ENCODE measurements at regions not wholly inside any gene's neighbourhood (a gene's known extent, or its start where the extent isn't known, plus 50 kb on each side); places are given as distances from the start of the nearest gene placed in this dataset.

DNA sequence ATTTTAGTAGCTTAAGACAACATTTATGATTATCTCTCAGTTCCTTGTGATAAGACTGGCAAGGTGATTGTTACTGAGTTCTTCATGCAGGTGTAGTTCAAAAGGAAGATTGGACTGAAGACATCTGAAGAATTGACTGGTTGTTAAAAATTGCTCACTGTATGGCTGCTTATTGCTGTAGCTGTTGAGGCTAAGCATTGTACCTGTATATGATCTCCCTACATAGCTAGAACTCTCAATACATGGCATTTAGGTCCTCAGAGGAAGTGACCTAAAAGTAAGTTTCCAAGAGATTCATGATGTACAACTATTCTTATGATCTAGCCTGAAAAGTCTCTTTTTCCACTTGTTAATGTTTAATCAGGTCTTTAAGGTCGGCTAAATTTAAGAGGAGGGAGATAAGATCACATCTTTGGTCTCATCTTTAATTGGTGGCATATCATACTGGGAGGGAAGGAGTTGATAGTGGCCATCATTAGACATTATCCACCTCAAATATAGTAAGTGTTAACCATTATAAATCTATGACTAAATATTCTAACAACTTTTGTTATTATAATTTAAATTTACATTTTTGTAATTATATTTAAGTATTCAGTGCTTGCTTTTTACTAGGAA lies 401.2 kb upstream of the EPHA7 start:
- intact Hi-C loops (cut with micrococcal nuclease) = no loop called here
- WGBS (ENCODE audit: insufficient coverage) = no CpG with 5 or more reads among the region's 1 CpG
- no peak overlapping the region for H3K4me2 ChIP-seq (replicated peaks; ENCODE audit: low read depth, low read length, poor library complexity, severe bottlenecking)
- H3K9ac ChIP-seq (ENCODE audit: low read length) = no peak overlapping the region
- no peaks in the 10 kb centered on the region for H3K36me3 ChIP-seq (replicated peaks in 1 of 2; ENCODE audit: control extremely low read depth in 1 of 2, control insufficient read depth in 1 of 2, extremely low read depth in 1 of 2, insufficient read depth in 2 of 2, low read length in 1 of 2)
- H2AFZ ChIP-seq (ENCODE audit: insufficient read depth, low read depth, low read length, poor library complexity, severe bottlenecking) = no peak overlapping the region
- no peak overlapping the region for H3K27ac Mint-ChIP-seq
- ATAC-seq (ENCODE audit: low read depth) = no peak
- H3K27me3 ChIP-seq (replicated peaks in 1 of 4; ENCODE audit: control extremely low read depth in 1 of 4, control insufficient read depth in 3 of 4, insufficient read depth in 4 of 4, low read length in 3 of 4) = no peaks in the 10 kb centered on the region
- DNase-seq = no peak
- POLR2A ChIA-PET = no interaction called here
- CTCF ChIA-PET = no interaction called here
- H3K9me3 ChIP-seq (ENCODE audit: control extremely low read depth in 1 of 3, control insufficient read depth in 2 of 3, insufficient read depth in 1 of 3, low read length in 2 of 3) = peaks cover 0 to 4% (median 0%) of the 10 kb centered on the region in 3 donors
- peaks cover 6% of the 10 kb centered on the region for H3K9me3 Mint-ChIP-seq (ENCODE audit: insufficient read depth)
- H3K4me3 Mint-ChIP-seq = no peak overlapping the region
- no peaks in the 10 kb centered on the region for H3K79me2 ChIP-seq (ENCODE audit: control insufficient read depth, insufficient read depth, low read length)
- H3K27ac ChIP-seq (ENCODE audit: low read length in 2 of 2) = no peak overlapping the region
- no peaks in the 10 kb centered on the region for H3K4me1 Mint-ChIP-seq
- TF ChIP-seq, protein P1, sequence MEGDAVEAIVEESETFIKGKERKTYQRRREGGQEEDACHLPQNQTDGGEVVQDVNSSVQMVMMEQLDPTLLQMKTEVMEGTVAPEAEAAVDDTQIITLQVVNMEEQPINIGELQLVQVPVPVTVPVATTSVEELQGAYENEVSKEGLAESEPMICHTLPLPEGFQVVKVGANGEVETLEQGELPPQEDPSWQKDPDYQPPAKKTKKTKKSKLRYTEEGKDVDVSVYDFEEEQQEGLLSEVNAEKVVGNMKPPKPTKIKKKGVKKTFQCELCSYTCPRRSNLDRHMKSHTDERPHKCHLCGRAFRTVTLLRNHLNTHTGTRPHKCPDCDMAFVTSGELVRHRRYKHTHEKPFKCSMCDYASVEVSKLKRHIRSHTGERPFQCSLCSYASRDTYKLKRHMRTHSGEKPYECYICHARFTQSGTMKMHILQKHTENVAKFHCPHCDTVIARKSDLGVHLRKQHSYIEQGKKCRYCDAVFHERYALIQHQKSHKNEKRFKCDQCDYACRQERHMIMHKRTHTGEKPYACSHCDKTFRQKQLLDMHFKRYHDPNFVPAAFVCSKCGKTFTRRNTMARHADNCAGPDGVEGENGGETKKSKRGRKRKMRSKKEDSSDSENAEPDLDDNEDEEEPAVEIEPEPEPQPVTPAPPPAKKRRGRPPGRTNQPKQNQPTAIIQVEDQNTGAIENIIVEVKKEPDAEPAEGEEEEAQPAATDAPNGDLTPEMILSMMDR (IDR thresholded peaks at IDR 0.05) = no peak
- no peak for TF ChIP-seq EZH2 (IDR thresholded peaks at IDR 0.05; ENCODE audit: borderline replicate concordance, insufficient read depth, low read depth, low read length, poor library complexity, severe bottlenecking)
- H3K27me3 Mint-ChIP-seq = no peaks in the 10 kb centered on the region
- H3K4me3 ChIP-seq (ENCODE audit: control extremely low read depth in 1 of 5, extremely low read depth in 1 of 5, insufficient read depth in 1 of 5, low read depth in 2 of 5, low read length in 4 of 5) = no peak overlapping the region
- no peaks in the 10 kb centered on the region for H4K20me1 ChIP-seq (ENCODE audit: control insufficient read depth, insufficient read depth, low read length, poor library complexity, severe bottlenecking)
- no peaks in the 10 kb centered on the region for H3K4me1 ChIP-seq (ENCODE audit: control insufficient read depth in 2 of 2, insufficient read depth in 2 of 2, low read length in 2 of 2)

DNA sequence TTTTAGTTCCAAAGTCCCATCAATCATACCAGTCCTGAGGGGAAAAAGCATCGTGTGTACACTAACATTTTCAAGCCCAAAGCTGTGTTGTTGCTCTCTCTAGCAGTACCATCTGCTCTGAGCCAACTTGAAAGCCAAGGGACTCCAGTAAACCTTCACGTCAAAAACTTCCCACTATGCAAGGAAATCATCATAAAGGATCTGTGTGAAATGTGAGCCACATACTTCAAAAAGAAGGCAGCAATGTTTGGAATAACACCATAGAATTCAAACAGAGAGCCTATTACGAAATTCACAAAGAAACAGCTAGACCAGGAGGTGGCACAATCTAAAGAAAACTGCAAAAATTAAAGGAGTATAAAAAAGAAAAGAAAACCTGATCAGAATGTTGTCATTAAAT lies 399.8 kb upstream of the EPHA7 start:
- Histone ChIP-seq H3K36me3 (replicated peaks in 1 of 2; ENCODE audit: control extremely low read depth in 1 of 2, control insufficient read depth in 1 of 2, extremely low read depth in 1 of 2, insufficient read depth in 2 of 2, low read length in 1 of 2) (no peaks in the 10 kb centered on the region), H3K4me3 (ENCODE audit: control extremely low read depth in 1 of 5, extremely low read depth in 1 of 5, insufficient read depth in 1 of 5, low read depth in 2 of 5, low read length in 4 of 5) (no peak overlapping the region), H3K4me2 (replicated peaks; ENCODE audit: low read depth, low read length, poor library complexity, severe bottlenecking) (no peak overlapping the region), H3K9me3 (ENCODE audit: control extremely low read depth in 1 of 3, control insufficient read depth in 2 of 3, insufficient read depth in 1 of 3, low read length in 2 of 3) (no peaks in the 10 kb centered on the region), H3K79me2 (ENCODE audit: control insufficient read depth, insufficient read depth, low read length) (no peaks in the 10 kb centered on the region), H2AFZ (ENCODE audit: insufficient read depth, low read depth, low read length, poor library complexity, severe bottlenecking) (no peak overlapping the region), H4K20me1 (ENCODE audit: control insufficient read depth, insufficient read depth, low read length, poor library complexity, severe bottlenecking) (no peaks in the 10 kb centered on the region), H3K9ac (ENCODE audit: low read length) (no peak overlapping the region), H3K27ac (ENCODE audit: low read length in 2 of 2) (no peak overlapping the region), H3K27me3 (replicated peaks in 1 of 4; ENCODE audit: control extremely low read depth in 1 of 4, control insufficient read depth in 3 of 4, insufficient read depth in 4 of 4, low read length in 3 of 4) (no peaks in the 10 kb centered on the region), H3K4me1 (ENCODE audit: control insufficient read depth in 2 of 2, insufficient read depth in 2 of 2, low read length in 2 of 2) (no peaks in the 10 kb centered on the region)
- POLR2A ChIA-PET = no interaction called here
- CTCF ChIA-PET = no interaction called here
- intact Hi-C loops (cut with micrococcal nuclease) = no loop called here
- DNase-seq (no peak), ATAC-seq (ENCODE audit: low read depth) (no peak)
- no peak overlapping the region for H3K27ac Mint-ChIP-seq
- WGBS (ENCODE audit: insufficient coverage) = 34% methylated on average over 2 of the region's 3 CpGs
- no peak overlapping the region for H3K4me3 Mint-ChIP-seq
- peaks cover 6% of the 10 kb centered on the region for H3K9me3 Mint-ChIP-seq (ENCODE audit: insufficient read depth)
- no peaks in the 10 kb centered on the region for H3K27me3 Mint-ChIP-seq
- no peaks in the 10 kb centered on the region for H3K4me1 Mint-ChIP-seq
- TF ChIP-seq EZH2 (IDR thresholded peaks at IDR 0.05; ENCODE audit: borderline replicate concordance, insufficient read depth, low read depth, low read length, poor library complexity, severe bottlenecking) = no peak
- TF ChIP-seq, protein P1 (IDR thresholded peaks at IDR 0.05) = no peak

All from B cell (primary cell).